Activated T-helper 17 cell treated with anti-CD3 and anti-CD28 coated beads, Interleukin-2, amount 50 U/mL, for 72 hours (primary cell): ENCODE measurements at regions not wholly inside any gene's neighbourhood (a gene's known extent, or its start where the extent isn't known, plus 50 kb on each side); places are given as distances from the start of the nearest gene placed in this dataset.
"Not testable (repeated sequence)": the region's sequence is repeated elsewhere in the genome, so short reads cannot be mapped to it uniquely, and the experiment has no call there.

Experiments used
- ATAC-seq: fragments of 150-1000 bp; cut with Tn5 transposase; replicated peaks from 2 replicates; pipeline ENCODE4 v1.10.0; 2021; ENCODE audit warnings: mild to moderate bottlenecking, moderate library complexity
- H3K27ac Mint-ChIP-seq: one replicate; pipeline ENCODE4 v1.8.0; 2022; ENCODE audit warnings: mixed read lengths
- H3K27me3 Mint-ChIP-seq: one replicate; pipeline ENCODE4 v1.8.0; 2022; ENCODE audit warnings: mixed read lengths
- H3K36me3 Mint-ChIP-seq: one replicate; pipeline ENCODE4 v1.8.0; 2022; ENCODE audit warnings: low read depth, mild to moderate bottlenecking, mixed read lengths
- H3K4me1 Mint-ChIP-seq: one replicate; pipeline ENCODE4 v1.8.0; 2022; ENCODE audit warnings: mixed read lengths
- H3K4me3 Mint-ChIP-seq: one replicate; pipeline ENCODE4 v1.8.0; 2022; ENCODE audit warnings: mild to moderate bottlenecking, mixed read lengths
- H3K9me3 Mint-ChIP-seq: one replicate; pipeline ENCODE4 v1.8.0; 2022; ENCODE audit warnings: mixed read lengths

DNA sequence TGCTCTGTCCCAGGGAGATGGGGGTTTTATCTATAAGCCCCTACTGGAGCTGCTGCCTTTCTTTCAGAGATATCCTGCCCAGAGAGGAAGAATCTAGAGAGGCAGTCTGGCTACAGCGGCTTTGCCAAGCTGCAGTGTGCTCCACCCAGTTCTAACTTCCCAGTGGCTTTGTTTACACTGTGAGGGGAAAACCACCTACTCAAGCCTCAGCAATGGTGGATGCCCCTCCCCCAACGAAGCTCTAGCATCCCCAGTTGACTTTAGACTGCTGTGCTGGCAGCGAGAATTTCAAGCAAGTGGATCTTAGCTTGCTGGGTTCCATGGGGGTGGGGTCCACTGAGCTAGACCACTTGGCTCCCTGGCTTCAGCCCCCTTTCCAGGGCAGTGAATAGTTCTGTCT, 444.6 kb downstream of the SOX2 start:
- H3K4me3 Mint-ChIP-seq, H3K27me3 Mint-ChIP-seq, H3K27ac Mint-ChIP-seq, H3K9me3 Mint-ChIP-seq, H3K4me1 Mint-ChIP-seq, ATAC-seq, H3K36me3 Mint-ChIP-seq: not testable (repeated sequence)

DNA sequence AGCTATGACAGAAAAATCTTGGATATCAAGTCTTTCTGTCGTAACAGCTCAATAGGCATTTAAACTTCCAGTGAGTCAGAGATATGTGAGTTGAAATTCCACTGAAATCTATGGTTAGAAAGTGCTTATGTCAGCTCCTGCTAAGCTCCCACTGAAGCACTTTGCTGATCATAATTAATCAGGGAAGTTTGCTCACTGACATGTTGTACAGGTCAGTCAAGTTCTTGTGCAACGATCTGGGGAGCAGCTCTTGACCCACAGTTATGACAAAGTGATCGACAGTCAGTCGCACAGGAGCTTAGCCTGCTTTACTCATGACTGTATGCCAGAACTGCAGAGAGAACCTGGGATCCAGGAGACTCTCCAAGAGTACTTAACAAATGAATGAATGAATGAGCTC, 453.5 kb downstream of the SOX2 start:
- Mint-ChIP-seq H3K4me1 (no peaks in the 10 kb centered on the region), H3K27ac (no peak overlapping the region), H3K4me3 (no peak overlapping the region), H3K27me3 (no peaks in the 10 kb centered on the region), H3K9me3 (no peaks in the 10 kb centered on the region), H3K36me3 (no peaks in the 10 kb centered on the region)
- ATAC-seq, result no peak

DNA sequence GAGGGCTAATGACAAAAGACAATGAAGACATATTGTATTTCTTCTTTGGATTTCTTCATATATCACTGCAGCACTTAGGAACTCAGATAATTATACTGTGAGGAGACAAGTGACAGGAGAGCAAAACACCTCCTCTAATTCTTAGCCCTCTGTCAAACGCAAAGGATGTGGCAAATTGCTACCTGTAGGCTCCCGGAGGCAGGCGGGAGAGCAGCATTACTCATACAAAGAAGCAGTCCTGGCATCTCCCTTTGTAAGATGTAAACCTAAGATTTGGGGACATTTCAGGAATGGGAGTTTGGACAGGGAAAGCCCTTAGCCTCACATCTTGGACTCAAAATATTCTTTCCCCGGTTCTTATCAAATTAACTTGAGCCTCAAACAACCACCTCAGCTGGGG, 460.8 kb downstream of the SOX2 start:
- no peak overlapping the region for H3K27ac Mint-ChIP-seq
- H3K36me3 Mint-ChIP-seq, result no peaks in the 10 kb centered on the region
- H3K4me3 Mint-ChIP-seq, result no peak overlapping the region
- no peak for ATAC-seq
- no peaks in the 10 kb centered on the region for H3K27me3 Mint-ChIP-seq
- H3K4me1 Mint-ChIP-seq, result no peaks in the 10 kb centered on the region
- H3K9me3 Mint-ChIP-seq, result no peaks in the 10 kb centered on the region

DNA sequence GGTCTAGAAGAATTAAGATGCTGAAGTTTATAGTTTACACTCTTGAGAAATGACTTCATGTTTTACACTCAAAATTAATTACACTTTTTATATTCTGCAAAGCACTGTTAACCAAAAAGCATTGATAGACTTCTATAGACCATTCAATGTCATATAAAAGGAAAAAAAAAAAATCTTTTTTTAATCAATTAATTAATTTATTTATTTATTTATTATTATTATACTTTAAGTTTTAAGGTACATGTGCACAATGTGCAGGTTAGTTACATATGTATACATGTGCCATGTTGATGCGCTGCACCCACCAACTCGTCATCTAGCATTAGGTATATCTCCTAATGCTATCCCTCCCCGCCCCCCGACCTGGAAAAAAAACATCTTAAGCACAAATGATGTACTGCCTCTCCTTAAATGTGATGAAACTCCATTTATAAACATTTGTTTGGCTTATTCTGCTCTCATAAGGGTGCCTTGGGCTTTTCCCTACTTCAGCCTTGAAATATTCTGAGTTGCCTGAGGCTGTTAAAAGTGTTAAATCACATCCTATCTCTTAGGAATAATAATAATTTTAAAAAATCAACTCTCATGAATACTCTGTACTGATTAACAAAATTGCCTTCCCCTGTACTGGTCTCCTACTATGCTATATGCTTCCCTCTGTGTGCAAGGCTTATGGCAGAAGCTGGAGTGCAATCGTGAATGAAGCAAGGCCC, 466.9 kb downstream of the SOX2 start:
- H3K27ac Mint-ChIP-seq, result no peak overlapping the region
- no peaks in the 10 kb centered on the region for H3K4me1 Mint-ChIP-seq
- no peak for ATAC-seq
- H3K9me3 Mint-ChIP-seq, result peaks cover 5% of the 10 kb centered on the region
- no peaks in the 10 kb centered on the region for H3K36me3 Mint-ChIP-seq
- no peaks in the 10 kb centered on the region for H3K27me3 Mint-ChIP-seq
- H3K4me3 Mint-ChIP-seq, result no peak overlapping the region

DNA sequence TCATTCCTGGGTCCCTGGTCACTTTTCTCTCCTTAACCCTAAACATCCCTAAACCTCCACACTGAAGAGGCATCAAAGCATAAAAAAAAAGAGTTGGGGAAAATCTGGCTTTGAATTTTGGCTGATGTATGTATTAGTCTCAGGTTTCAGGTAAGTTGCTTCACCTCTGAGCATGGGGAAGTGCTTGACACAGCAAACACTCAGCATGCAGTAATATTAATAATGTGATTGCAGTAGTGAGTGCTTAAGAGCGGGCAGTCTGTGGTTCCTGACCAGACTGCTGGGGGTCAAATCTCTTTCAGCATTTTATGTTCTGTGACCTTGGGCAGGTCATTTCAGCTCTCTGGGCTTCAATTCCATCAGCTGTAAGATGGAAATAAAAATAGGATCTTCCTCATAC, 467.9 kb downstream of the SOX2 start:
- Mint-ChIP-seq H3K27ac (no peak overlapping the region), H3K27me3 (no peaks in the 10 kb centered on the region), H3K9me3 (peaks cover 12% of the 10 kb centered on the region), H3K36me3 (no peaks in the 10 kb centered on the region), H3K4me3 (no peak overlapping the region), H3K4me1 (no peaks in the 10 kb centered on the region)
- no peak for ATAC-seq

DNA sequence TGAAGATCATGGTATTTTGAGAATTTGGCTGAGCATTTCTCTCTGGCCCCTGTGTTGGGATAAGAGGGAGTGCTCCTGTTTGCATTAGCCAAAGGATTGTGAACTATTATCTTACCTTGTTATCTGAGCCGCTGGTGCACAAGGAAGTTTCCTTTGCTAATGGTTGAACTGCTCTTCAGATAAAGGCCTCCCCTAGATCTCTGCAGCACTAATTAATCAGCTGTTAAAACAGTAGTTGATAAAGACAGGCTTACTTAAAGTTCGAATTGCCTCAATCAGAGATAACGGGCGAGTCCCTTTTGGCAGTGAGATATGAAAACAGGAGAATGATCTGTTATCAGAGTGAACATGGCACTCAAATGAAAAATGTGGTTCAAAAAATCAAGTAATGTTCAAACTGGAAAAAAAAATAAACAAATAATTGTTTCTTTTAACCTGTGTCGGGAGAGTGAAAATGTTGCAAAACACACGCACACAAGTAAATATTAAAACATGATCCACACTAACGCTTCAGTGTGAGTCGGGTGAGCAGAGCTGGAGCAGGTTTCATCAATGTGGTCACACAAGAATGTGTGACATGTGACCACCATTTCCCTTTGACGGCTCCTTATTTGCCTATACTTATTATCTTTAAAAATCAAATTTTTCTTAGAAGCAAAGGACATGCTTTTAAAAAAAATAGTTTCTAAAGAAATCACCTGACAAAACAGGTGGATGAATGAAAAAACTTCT, 469.1 kb downstream of the SOX2 start:
- no peak overlapping the region for H3K4me3 Mint-ChIP-seq
- no peak overlapping the region for H3K27ac Mint-ChIP-seq
- no peak for ATAC-seq
- no peaks in the 10 kb centered on the region for H3K36me3 Mint-ChIP-seq
- H3K27me3 Mint-ChIP-seq, result no peaks in the 10 kb centered on the region
- H3K4me1 Mint-ChIP-seq, result no peaks in the 10 kb centered on the region
- H3K9me3 Mint-ChIP-seq, result peaks cover 12% of the 10 kb centered on the region

DNA sequence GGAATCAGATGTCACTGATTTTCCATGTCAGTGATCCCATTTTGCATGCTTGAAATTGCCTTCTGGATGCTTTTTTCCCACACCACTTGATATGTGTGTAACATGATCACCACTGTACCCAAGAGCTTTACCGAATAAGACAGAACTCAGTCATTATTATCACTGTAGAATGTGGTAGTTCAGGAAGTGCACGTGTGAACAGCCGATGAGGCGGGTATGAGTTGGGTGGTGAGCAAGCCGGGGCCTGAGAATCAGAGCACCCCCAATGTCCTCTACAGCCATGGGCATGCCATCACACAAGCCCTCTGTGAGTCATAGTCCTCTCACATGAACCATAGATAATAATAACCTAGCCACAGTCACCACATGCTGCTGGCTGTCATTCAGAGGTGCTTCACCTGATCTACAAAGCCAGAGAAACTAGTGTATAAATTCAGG, 470.8 kb downstream of the SOX2 start:
- Mint-ChIP-seq H3K27ac (no peak overlapping the region), H3K4me3 (no peak overlapping the region), H3K36me3 (no peaks in the 10 kb centered on the region), H3K9me3 (peaks cover 12% of the 10 kb centered on the region), H3K27me3 (no peaks in the 10 kb centered on the region), H3K4me1 (no peaks in the 10 kb centered on the region)
- no peak for ATAC-seq

DNA sequence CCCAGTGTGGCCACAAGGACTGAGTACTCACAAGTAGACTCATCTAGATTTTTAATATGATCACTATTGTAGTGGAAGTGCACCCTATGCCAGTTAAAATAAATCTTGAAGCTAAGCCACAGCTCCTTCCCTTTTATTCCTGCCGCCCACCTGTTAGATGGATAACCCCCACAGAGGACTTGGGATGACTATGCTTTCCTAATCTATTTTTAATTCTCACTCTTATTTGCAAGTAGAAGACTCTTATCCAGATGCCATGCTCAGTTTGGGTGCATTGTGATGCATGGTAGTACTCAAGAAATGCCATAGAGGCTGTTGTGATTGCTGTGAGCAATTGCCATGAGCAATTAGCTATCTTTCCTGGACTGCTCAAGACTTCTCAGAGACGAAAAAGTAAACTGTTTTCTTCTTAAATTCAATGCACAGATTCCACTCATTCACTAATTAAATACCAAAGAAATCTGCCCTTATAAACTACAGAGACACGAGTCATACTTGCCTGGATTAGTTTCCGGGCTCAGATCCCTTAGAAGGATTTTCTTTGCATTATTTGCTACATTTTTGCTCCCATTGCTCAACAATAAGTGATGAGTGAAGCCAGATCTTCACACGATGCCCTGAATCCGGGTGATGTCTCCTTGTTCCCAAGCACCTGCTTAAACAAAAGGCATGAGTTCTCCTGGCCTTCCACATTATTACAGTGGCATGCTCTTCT, 472.1 kb downstream of the SOX2 start:
- Mint-ChIP-seq H3K36me3 (no peaks in the 10 kb centered on the region), H3K27ac (no peak overlapping the region), H3K4me3 (no peak overlapping the region), H3K27me3 (no peaks in the 10 kb centered on the region), H3K4me1 (no peaks in the 10 kb centered on the region), H3K9me3 (peaks cover 8% of the 10 kb centered on the region)
- ATAC-seq, result no peak

DNA sequence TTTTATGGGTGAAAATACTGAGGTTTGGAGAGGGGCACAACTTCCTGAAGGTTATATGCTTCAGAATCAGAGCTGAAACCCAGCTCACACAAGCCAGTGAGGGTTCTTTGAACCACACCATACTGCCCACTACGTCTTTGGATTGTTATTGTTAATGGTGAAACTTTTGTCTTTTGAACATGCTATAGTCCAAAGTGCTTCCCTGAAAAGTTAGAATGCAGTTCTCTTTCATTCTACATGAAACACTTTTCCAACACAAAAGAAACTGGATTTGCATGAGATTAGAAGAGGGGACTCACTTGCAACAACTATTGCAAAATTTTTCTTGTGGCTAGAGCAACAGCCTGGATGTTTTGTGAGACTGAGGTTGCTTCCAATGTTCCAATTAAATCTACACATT, 473.6 kb downstream of the SOX2 start:
- Mint-ChIP-seq H3K27ac (no peak overlapping the region), H3K9me3 (peaks cover 8% of the 10 kb centered on the region), H3K36me3 (no peaks in the 10 kb centered on the region), H3K4me3 (no peak overlapping the region), H3K27me3 (no peaks in the 10 kb centered on the region), H3K4me1 (no peaks in the 10 kb centered on the region)
- no peak for ATAC-seq

DNA sequence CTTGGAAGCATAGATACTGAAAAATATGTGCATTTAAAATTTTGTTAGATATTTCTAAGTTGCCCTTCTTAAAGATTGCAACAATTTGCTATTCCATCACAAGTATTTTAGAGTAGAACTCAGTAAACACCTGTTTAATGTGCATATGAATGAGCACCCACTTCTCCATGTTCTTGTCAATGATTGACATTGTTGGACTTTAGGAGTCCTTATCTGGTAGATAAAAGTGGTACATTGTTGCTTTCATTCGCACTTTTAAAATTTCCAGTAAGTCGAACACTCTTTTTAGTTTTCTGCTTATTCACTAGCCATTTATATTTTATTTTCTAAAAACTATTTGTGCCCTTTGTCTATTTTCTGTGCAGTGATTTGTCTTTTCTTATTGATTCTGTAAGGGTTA, 478.3 kb downstream of the SOX2 start:
- H3K4me3 Mint-ChIP-seq, result no peak overlapping the region
- ATAC-seq, result no peak
- H3K4me1 Mint-ChIP-seq, result no peaks in the 10 kb centered on the region
- no peaks in the 10 kb centered on the region for H3K36me3 Mint-ChIP-seq
- H3K27me3 Mint-ChIP-seq, result no peaks in the 10 kb centered on the region
- no peaks in the 10 kb centered on the region for H3K9me3 Mint-ChIP-seq
- no peak overlapping the region for H3K27ac Mint-ChIP-seq

DNA sequence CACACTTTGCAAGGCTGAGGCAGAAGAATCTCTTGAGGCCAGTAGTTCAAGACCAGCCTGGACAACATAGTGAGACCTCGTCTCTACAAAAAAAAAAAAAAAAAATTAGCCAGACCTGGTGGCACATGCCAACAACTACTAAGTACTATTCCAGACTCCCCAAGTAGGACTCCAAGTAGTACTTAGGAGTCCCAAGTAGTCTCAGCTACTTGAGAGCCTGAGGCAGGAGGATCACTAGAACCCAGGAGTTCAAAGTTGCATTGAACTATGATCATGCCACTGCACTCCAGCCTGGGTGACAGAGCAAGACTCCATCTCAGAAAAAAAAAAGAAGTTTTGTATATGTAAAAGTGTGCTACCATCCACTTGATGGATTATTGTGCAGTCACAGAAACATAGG, 486.6 kb downstream of the SOX2 start:
- no peaks in the 10 kb centered on the region for H3K36me3 Mint-ChIP-seq
- H3K27me3 Mint-ChIP-seq, result no peaks in the 10 kb centered on the region
- H3K4me3 Mint-ChIP-seq, result no peak overlapping the region
- no peaks in the 10 kb centered on the region for H3K9me3 Mint-ChIP-seq
- ATAC-seq, result no peak
- H3K4me1 Mint-ChIP-seq, result no peaks in the 10 kb centered on the region
- H3K27ac Mint-ChIP-seq, result no peak overlapping the region

DNA sequence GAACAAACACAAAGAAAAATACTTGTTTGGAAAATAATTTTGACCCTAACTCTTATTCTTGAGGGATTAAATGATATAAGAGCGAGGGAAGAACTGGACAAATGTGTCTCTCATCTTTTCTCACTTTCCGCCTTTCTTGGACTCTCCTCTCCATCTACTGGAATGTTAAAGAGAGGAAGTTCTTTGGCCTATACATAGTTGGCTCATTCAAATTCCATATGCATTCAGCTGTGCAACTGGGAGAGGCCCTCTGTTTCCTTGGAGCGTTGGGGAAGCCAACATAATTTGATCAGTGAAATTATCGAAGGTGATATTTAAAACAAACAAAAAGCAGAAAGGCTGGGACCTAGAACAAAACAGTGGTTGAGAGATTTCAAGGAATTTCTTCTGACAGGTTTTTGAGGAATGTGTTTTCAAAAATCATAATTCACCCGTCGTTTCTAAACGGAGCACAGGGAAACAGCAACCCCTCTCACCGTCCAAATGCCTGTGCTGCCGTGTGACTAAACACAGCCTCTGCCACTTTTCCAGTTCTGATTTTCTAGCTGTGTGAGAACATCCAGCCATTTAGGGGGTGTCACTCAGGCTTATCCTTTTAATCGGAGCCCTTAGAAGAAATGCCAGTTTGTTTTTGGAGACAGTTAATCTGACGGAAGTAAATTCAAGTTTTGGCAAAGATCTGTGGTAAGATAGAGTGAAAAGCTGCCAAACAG, 489.9 kb downstream of the SOX2 start:
- Mint-ChIP-seq H3K27ac (no peak overlapping the region), H3K4me1 (no peaks in the 10 kb centered on the region), H3K36me3 (no peaks in the 10 kb centered on the region), H3K27me3 (no peaks in the 10 kb centered on the region), H3K9me3 (no peaks in the 10 kb centered on the region), H3K4me3 (no peak overlapping the region)
- ATAC-seq, result no peak

DNA sequence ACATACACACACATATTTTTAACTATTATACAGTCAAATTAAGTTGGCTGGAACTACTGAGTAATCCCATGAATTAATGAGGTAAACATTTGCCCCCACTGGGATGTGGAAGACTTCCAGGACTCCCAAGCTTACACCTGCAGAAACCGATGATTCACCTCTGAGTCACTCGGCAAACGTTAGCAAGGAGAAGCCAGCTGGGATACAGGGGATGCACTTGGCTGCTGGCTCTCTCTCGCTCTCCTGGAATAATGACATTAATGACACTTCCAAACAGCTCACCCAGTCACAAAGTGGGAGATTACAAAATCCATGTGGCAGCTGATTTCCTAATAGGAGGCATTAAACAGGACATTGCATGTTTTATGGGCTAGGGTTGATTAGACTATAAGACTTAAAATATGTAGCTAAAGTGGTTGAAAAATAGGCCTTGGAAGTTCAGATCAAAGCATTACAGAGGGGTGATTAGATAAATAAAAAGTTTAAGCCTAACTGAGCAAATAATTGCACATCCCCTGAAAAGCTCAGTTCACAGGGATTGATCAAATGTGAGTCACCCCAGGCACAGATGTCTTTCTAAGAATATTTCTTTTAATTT, 500.9 kb downstream of the SOX2 start:
- Mint-ChIP-seq H3K9me3 (no peaks in the 10 kb centered on the region), H3K27me3 (no peaks in the 10 kb centered on the region), H3K4me1 (no peaks in the 10 kb centered on the region), H3K4me3 (no peak overlapping the region), H3K27ac (no peak overlapping the region), H3K36me3 (no peaks in the 10 kb centered on the region)
- no peak for ATAC-seq

DNA sequence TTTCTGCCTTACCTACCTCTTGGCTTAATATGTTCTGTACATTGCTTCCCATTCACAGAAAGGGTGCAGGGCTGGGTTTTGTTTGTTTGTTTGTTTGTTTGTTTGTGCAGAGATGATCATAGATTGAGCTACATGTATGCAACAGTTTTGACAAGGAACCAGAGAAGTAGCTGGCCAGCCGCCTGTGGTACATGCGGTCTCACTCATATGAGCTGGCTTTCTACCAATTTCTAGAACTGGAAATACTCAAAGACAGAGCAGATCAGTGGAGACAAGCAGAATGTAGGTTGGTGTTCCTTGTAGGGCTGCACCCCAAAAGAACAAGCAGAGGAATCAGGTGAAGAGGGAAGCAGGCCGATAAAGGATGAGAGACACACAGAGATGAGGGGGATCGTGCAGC, 502.7 kb downstream of the SOX2 start:
- Mint-ChIP-seq H3K9me3 (no peaks in the 10 kb centered on the region), H3K4me1 (no peaks in the 10 kb centered on the region), H3K27me3 (no peaks in the 10 kb centered on the region), H3K27ac (no peak overlapping the region), H3K4me3 (no peak overlapping the region), H3K36me3 (no peaks in the 10 kb centered on the region)
- no peak for ATAC-seq
